ENCODE measurements at regions not wholly inside any gene's neighbourhood (a gene's known extent, or its start where the extent isn't known, plus 50 kb on each side); places are given as distances from the start of the nearest gene placed in this dataset.
A peak's percentile ranks its signal among the peaks of the same experiment; 100 is the strongest.
"Not testable (repeated sequence)": the region's sequence is repeated elsewhere in the genome, so short reads cannot be mapped to it uniquely, and the experiment has no call there.

DNA sequence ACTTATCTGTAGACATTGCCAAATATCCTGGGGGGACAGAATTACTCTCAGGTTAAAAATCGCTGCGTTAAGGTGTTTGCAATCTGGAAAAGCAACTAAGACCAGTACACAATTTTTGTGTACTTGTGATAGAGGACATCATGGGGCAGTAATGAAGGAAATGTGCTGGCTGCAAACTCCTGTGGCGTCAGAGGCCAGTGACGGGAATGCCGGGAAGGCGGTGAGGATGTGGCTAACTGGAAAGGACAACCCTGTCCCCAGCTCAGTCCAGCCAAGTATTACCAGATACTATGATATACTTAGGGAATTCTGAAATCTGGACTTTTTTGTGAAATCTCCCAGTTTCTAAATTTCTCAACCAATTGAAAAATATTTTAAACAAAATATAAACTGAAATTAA is 103.1 kb upstream of the NANOS1 start:
- Histone ChIP-seq H3K27ac (replicated peaks in 1 of 4) (no peak overlapping the region), H3K4me1 (no peaks in the 10 kb centered on the region), H3K36me3 (no peaks in the 10 kb centered on the region), H3K27me3 (no peaks in the 10 kb centered on the region), H3K4me3 (no peak overlapping the region), H3K9me3 (peaks cover 0 to 14% (median 7%) of the 10 kb centered on the region in 4 donors)
- 74% methylated on average over 6 of the region's 6 CpGs for WGBS
- TF ChIP-seq EP300 (IDR thresholded peaks at IDR 0.05), result no peak
- TF ChIP-seq POLR2AphosphoS5 (IDR thresholded peaks at IDR 0.05), result no peak
- no peak for TF ChIP-seq CTCF (IDR thresholded peaks at IDR 0.05)
- no peak for TF ChIP-seq POLR2A (IDR thresholded peaks at IDR 0.05; ENCODE audit: low read depth)
- intact Hi-C loops (cut with DNase I), result no loop called here
- DNase-seq (ENCODE audit: extremely low spot score), result peak; percentile 50

GRCh38 chr10:118926903-118927302 is 102.6 kb upstream of the NANOS1 start:
- no peak for TF ChIP-seq POLR2A (IDR thresholded peaks at IDR 0.05; ENCODE audit: low read depth)
- TF ChIP-seq EP300 (IDR thresholded peaks at IDR 0.05), result no peak
- no peak for TF ChIP-seq POLR2AphosphoS5 (IDR thresholded peaks at IDR 0.05)
- no peak for TF ChIP-seq CTCF (IDR thresholded peaks at IDR 0.05)
- H3K27ac ChIP-seq (replicated peaks in 1 of 4), result no peak overlapping the region
- DNase-seq (ENCODE audit: extremely low spot score), result peak; percentile 60
- intact Hi-C loops (cut with DNase I), result no loop called here
- WGBS, result 100% methylated on average over 1 of the region's 1 CpG
- H3K4me1 ChIP-seq, result no peaks in the 10 kb centered on the region
- no peak overlapping the region for H3K4me3 ChIP-seq
- H3K36me3 ChIP-seq, result no peaks in the 10 kb centered on the region
- no peaks in the 10 kb centered on the region for H3K27me3 ChIP-seq
- H3K9me3 ChIP-seq, result peaks cover 0 to 18% (median 11%) of the 10 kb centered on the region in 4 donors

- peaks cover 0 to 22% (median 12%) of the 10 kb centered on the region in 4 donors for H3K9me3 ChIP-seq
- H3K27me3 ChIP-seq, result no peaks in the 10 kb centered on the region
- no peak overlapping the region for H3K27ac ChIP-seq (replicated peaks in 1 of 4)
- TF ChIP-seq POLR2AphosphoS5 (IDR thresholded peaks at IDR 0.05) (no peak), EP300 (IDR thresholded peaks at IDR 0.05) (no peak), CTCF (IDR thresholded peaks at IDR 0.05) (no peak), POLR2A (IDR thresholded peaks at IDR 0.05; ENCODE audit: low read depth) (no peak)
- H3K4me3 ChIP-seq, result no peak overlapping the region
- no peaks in the 10 kb centered on the region for H3K36me3 ChIP-seq
- intact Hi-C loops (cut with DNase I), result no loop called here
- H3K4me1 ChIP-seq, result no peaks in the 10 kb centered on the region
- 67% methylated on average over 3 of the region's 3 CpGs for WGBS
- no peak for DNase-seq (ENCODE audit: extremely low spot score)
These were observed 102.2 kb upstream of the NANOS1 start for GRCh38 chr10:118927321-118927720.

DNA sequence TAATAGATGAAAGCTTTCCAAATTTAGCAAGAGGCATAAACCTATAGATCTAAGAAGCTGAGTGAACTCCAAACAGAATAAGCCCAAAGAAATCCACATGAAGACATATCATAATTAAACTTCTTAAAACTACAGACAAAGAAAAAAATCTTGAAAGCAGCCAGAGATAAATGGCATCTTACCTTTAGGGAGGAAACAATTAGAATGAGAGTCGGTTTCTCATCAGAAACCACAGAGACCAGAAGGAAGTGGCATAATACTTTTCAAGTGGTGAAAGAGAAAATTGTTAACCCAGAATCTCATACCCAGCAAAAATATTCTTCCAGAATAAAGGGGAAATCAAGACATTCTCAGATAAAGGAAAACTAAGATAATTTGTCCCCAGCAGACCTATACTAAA is 98.9 kb upstream of the NANOS1 start:
- no peak overlapping the region for H3K4me3 ChIP-seq
- no peak for DNase-seq (ENCODE audit: extremely low spot score)
- H3K36me3 ChIP-seq, result no peaks in the 10 kb centered on the region
- intact Hi-C loops (cut with DNase I), result no loop called here
- TF ChIP-seq EP300 (IDR thresholded peaks at IDR 0.05), result no peak
- no peak for TF ChIP-seq CTCF (IDR thresholded peaks at IDR 0.05)
- no peak for TF ChIP-seq POLR2A (IDR thresholded peaks at IDR 0.05; ENCODE audit: low read depth)
- no peak for TF ChIP-seq POLR2AphosphoS5 (IDR thresholded peaks at IDR 0.05)
- H3K9me3 ChIP-seq, result peaks cover 0 to 22% (median 12%) of the 10 kb centered on the region in 4 donors
- no peaks in the 10 kb centered on the region for H3K4me1 ChIP-seq
- H3K27ac ChIP-seq (replicated peaks in 1 of 4), result no peak overlapping the region
- 71% methylated on average over 1 of the region's 1 CpG for WGBS
- H3K27me3 ChIP-seq, result no peaks in the 10 kb centered on the region

- H3K4me3 ChIP-seq, result no peak overlapping the region
- DNase-seq (ENCODE audit: extremely low spot score), result no peak
- intact Hi-C loops (cut with DNase I), result no loop called here
- H3K9me3 ChIP-seq, result peaks cover 0 to 22% (median 12%) of the 10 kb centered on the region in 4 donors
- no peaks in the 10 kb centered on the region for H3K4me1 ChIP-seq
- no peaks in the 10 kb centered on the region for H3K27me3 ChIP-seq
- H3K36me3 ChIP-seq, result no peaks in the 10 kb centered on the region
- H3K27ac ChIP-seq (replicated peaks in 1 of 4), result no peak overlapping the region
- no peak for TF ChIP-seq EP300 (IDR thresholded peaks at IDR 0.05)
- TF ChIP-seq POLR2A (IDR thresholded peaks at IDR 0.05; ENCODE audit: low read depth), result no peak
- no peak for TF ChIP-seq POLR2AphosphoS5 (IDR thresholded peaks at IDR 0.05)
- no peak for TF ChIP-seq CTCF (IDR thresholded peaks at IDR 0.05)
- 65% methylated on average over 1 of the region's 1 CpG for WGBS
These were observed 98.1 kb upstream of the NANOS1 start for GRCh38 chr10:118931436-118931835.

DNA sequence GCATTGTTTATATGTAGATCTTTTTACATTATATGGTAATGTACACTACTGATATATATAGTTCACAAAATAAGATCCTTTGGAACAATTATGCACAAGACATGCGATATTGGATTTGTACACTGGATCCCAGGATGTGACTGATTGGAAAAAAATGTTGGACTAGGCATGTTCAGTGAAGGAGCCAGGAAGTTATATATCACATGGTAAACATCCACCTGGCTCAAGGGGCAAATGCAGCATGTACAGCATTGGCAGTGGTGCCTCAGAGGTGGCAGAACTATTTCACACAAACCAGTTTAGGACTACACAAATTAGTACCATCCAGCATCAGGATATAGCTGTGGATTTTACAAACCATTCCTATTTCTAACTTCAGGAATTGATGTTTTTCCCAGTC is 97.4 kb upstream of the NANOS1 start:
- H3K4me3 ChIP-seq; DNase-seq (ENCODE audit: extremely low spot score); H3K27me3 ChIP-seq; H3K4me1 ChIP-seq; intact Hi-C loops (cut with DNase I); H3K36me3 ChIP-seq; H3K27ac ChIP-seq (replicated peaks in 1 of 4): not testable (repeated sequence)
- H3K9me3 ChIP-seq, result peaks cover 0 to 22% (median 12%) of the 10 kb centered on the region in 4 donors
- whole genome bisulfite sequencing, result 94% methylated on average over 1 of the region's 1 CpG
